K562 (cell line): ENCODE measurements at regions not wholly inside any gene's neighbourhood (a gene's known extent, or its start where the extent isn't known, plus 50 kb on each side); places are given as distances from the start of the nearest gene placed in this dataset.

ENCODE experiments used
- ATAC-seq: fragments of 200-7000 bp; cut with Tn5 transposase; 3 replicates; pipeline ENCODE4 v1.9.1; 2020; ENCODE audit warnings: moderate library complexity
- BruUV-seq: library from RNA; stranded (reverse); fragments of 400-500 nt; replicated peaks from 2 replicates; lab custom pipeline; 2021; lab: Mats Ljungman, UMichigan
- CTCF ChIA-PET: fragments of 300-600 bp; formaldehyde crosslinking; extraction: SDS; loops from one replicate; lab custom pipeline; 2021; ENCODE audit warnings: low intra/inter-chr PET ratio; lab: Yijun Ruan, JAX
- POLR2A ChIA-PET: fragments of 300-600, 350-650 bp; sonication (Branson Sonifier 250); formaldehyde crosslinking; extraction: SDS; loops from one replicate; lab custom pipeline; 2021; ENCODE audit warnings: antibody characterized with exemption, inconsistent platforms; lab: Yijun Ruan, JAX
- DNase-seq, 4 experiments: peaks; one replicate each; pipeline versions ENCODE4 v3.0.0 to v3.0.0-alpha.2; 2011 to 2018; ENCODE audit warnings: low spot score in 3 of 4, mixed read lengths in 3 of 4; ENCODE audit errors: extremely low read depth in 1 of 4
- FAIRE-seq: peaks from 2 replicates; lab custom pipeline; 2011; peaks lifted over from hg19 to GRCh38; lab: Jason Lieb, UNC
- H2AFZ ChIP-seq: 2 replicates; pipeline ENCODE4 v1.6.0; 2011; ENCODE audit warnings: low read depth, low read length, control low read depth, inconsistent platforms
- H3K27ac ChIP-seq: fragments of 200-600 bp; 3 replicates; pipeline ENCODE4 v1.8.0; 2011; ENCODE audit warnings: low read depth, mild to moderate bottlenecking, control low read depth, inconsistent platforms, low read length, moderate library complexity, mixed read lengths; ENCODE audit errors: extremely low read depth
- H3K27me3 ChIP-seq, 2 experiments: fragments of 300-600 bp in 1 of 2; 2 replicates in 1 of 2; 3 replicates in 1 of 2; pipeline versions ENCODE4 v1.6.0 to v1.8.0; 2011; ENCODE audit warnings: inconsistent platforms in 2 of 2, low read length in 2 of 2, mild to moderate bottlenecking in 1 of 2, mixed read lengths in 1 of 2, moderate library complexity in 1 of 2; ENCODE audit not compliant: control insufficient read depth in 2 of 2, insufficient read depth in 2 of 2
- H3K36me3 ChIP-seq: fragments of 300-600 bp; 3 replicates; pipeline ENCODE4 v1.8.0; 2011; ENCODE audit warnings: mild to moderate bottlenecking, low read length, inconsistent platforms; ENCODE audit not compliant: control insufficient read depth, insufficient read depth
- H3K4me1 ChIP-seq, 2 experiments: fragments of 200-600 bp in 1 of 2; replicated peaks in 1 of 2; 2 replicates in 1 of 2; 3 replicates in 1 of 2; pipeline versions ENCODE4 v1.5.1 to v1.8.0; 2011; ENCODE audit warnings: inconsistent platforms in 2 of 2, low read length in 2 of 2, mild to moderate bottlenecking in 1 of 2, mixed read lengths in 1 of 2, moderate library complexity in 1 of 2; ENCODE audit not compliant: control insufficient read depth in 2 of 2, insufficient read depth in 2 of 2
- H3K4me2 ChIP-seq: 2 replicates; pipeline ENCODE4 v1.6.1; 2011; ENCODE audit warnings: low read length, control low read depth, inconsistent platforms, mixed read lengths; ENCODE audit not compliant: insufficient read depth
- H3K4me3 ChIP-seq: fragments of 200-600 bp; sonication (generic), shearing (Covaris generic); 2 replicates; pipeline ENCODE4 v1.5.1; 2016; ENCODE audit warnings: control low read depth, inconsistent platforms
- H3K79me2 ChIP-seq: fragments of 200-600 bp; 3 replicates; pipeline ENCODE4 v1.8.0; 2011; ENCODE audit warnings: low read length, inconsistent platforms; ENCODE audit not compliant: control insufficient read depth, insufficient read depth
- H3K9ac ChIP-seq, 2 experiments: 2 replicates each; pipeline versions ENCODE4 v1.6.0 to v1.6.1; 2011; ENCODE audit warnings: low read depth in 2 of 2, low read length in 2 of 2, control low read depth in 1 of 2, inconsistent platforms in 1 of 2, mild to moderate bottlenecking in 1 of 2, mixed read lengths in 1 of 2; ENCODE audit not compliant: insufficient read depth in 1 of 2
- H3K9me1 ChIP-seq: one replicate; pipeline ENCODE4 v1.6.0; 2011; ENCODE audit warnings: inconsistent platforms, mild to moderate bottlenecking, low read length, moderate library complexity; ENCODE audit not compliant: control insufficient read depth, insufficient read depth
- H3K9me3 ChIP-seq: replicated peaks from 2 replicates; pipeline ENCODE4 v1.5.1; 2011; ENCODE audit warnings: low read depth, low read length, inconsistent platforms; ENCODE audit not compliant: control insufficient read depth, insufficient read depth
- H4K20me1 ChIP-seq: replicated peaks from 2 replicates; pipeline ENCODE4 v1.6.1; 2011; ENCODE audit warnings: low read length, inconsistent platforms, mixed read lengths; ENCODE audit not compliant: control insufficient read depth, insufficient read depth
- AFF1 ChIP-seq, 2 experiments: fragments of 450-650 bp; IDR thresholded peaks; 2 replicates each; pipeline ENCODE4 v1.6.1; 2018; ENCODE audit warnings: mild to moderate bottlenecking in 2 of 2, low read depth in 1 of 2; ENCODE audit not compliant: partially characterized antibody in 2 of 2
- CBFA2T3 ChIP-seq: fragments of 450-650 bp; IDR thresholded peaks from 2 replicates; pipeline ENCODE4 v1.6.1; 2017
- KAT7 ChIP-seq: sonication (generic); formaldehyde crosslinking; IDR thresholded peaks from 2 replicates; pipeline ENCODE4 v1.8.0; 2022; ENCODE audit warnings: missing genetic modification reagents, mild to moderate bottlenecking, borderline replicate concordance
- RB1 ChIP-seq: fragments of 450-650 bp; IDR thresholded peaks from 2 replicates; pipeline ENCODE4 v1.6.1; 2017; ENCODE audit warnings: low read depth, mild to moderate bottlenecking
- RBM22 ChIP-seq: fragments of 200-400 bp; formaldehyde crosslinking; IDR thresholded peaks from 2 replicates; pipeline ENCODE4 v1.6.1; 2018; ENCODE audit warnings: low read length, low read depth; ENCODE audit not compliant: poor library complexity, severe bottlenecking
- RFX7 ChIP-seq: fragments of 250-450 bp; sonication (Bioruptor Pico); IDR thresholded peaks from 2 replicates; pipeline ENCODE4 v1.5.1; 2021; ENCODE audit warnings: mild to moderate bottlenecking
- ZBTB11 ChIP-seq, 3 experiments: fragments of 200-800 bp in 1 of 3; fragments of 250-450 bp in 1 of 3; fragments of 450-650 bp in 1 of 3; sonication (Bioruptor Pico) in 1 of 3; sonication (Bioruptor generic) in 1 of 3; formaldehyde crosslinking in 1 of 3; IDR thresholded peaks; 2 replicates each; pipeline versions ENCODE4 v1.6.1 to v1.8.0; 2016 to 2022; ENCODE audit warnings: mild to moderate bottlenecking in 2 of 3, missing genetic modification characterization in 2 of 3, missing compliant biosample characterization in 1 of 3, moderate library complexity in 1 of 3
- ZFPM2 ChIP-seq: fragments of 250-450 bp; sonication (Bioruptor Pico); IDR thresholded peaks from 2 replicates; pipeline ENCODE4 v1.5.1; 2022; ENCODE audit warnings: mild to moderate bottlenecking
- ZKSCAN3 ChIP-seq: fragments of 250-450 bp; sonication (Bioruptor Pico); IDR thresholded peaks from 2 replicates; pipeline ENCODE4 v1.4.0; 2020
- ZNF134 ChIP-seq: fragments of 250-450 bp; sonication (Bioruptor Pico); conservative IDR thresholded peaks from 2 replicates; pipeline ENCODE4 v1.4.0; 2020
- WGBS: fragments of 100-300 bp; shearing (Covaris generic); methylation state at CpG from one replicate; pipeline ENCODE4 v1.1.6; 2016; ENCODE audit warnings: low coverage, mixed read lengths; ENCODE audit not compliant: insufficient coverage; ENCODE audit errors: missing lambda C conversion rate; 5-methylcytosine and 5-hydroxymethylcytosine counted together
- in situ Hi-C: fragments of 300-500 bp; cut with MboI; formaldehyde crosslinking; loops from 4 replicates; pipeline ENCODE4 v1.15.0; 2018; ENCODE audit warnings: inconsistent platforms, mixed read lengths
- intact Hi-C: fragments of 100-400 bp; cut with micrococcal nuclease; formaldehyde crosslinking; loops from 2 replicates; pipeline ENCODE4 v1.14.2; 2022

- no peaks in the 10 kb centered on the region for H3K9me1 ChIP-seq
- no peak for ATAC-seq
- no peak overlapping the region for H3K9ac ChIP-seq
- intact Hi-C loops = no loop called here
- in situ Hi-C loops = no loop called here
- no peak for FAIRE-seq
- BruUV-seq = no TSS peak
- no peak overlapping the region for H3K27ac ChIP-seq
- H2AFZ ChIP-seq = no peak overlapping the region
- H4K20me1 ChIP-seq = no peaks in the 10 kb centered on the region
- ChIA-PET POLR2A (interaction anchor here (0.9 kb wide), 1 partner anchor 14 kb away, joined by 3 read pairs; no protein-coding TSS in a partner anchor), CTCF (no interaction called here)
- no peak for TF ChIP-seq KAT7 (CRISPR knock-in tag)
- no peak for TF ChIP-seq ZKSCAN3 (CRISPR knock-in tag)
- no peak for TF ChIP-seq CBFA2T3
- no peak for TF ChIP-seq RB1
- H3K4me2 ChIP-seq = no peak overlapping the region
- no peak overlapping the region for H3K4me3 ChIP-seq
- H3K36me3 ChIP-seq = no peaks in the 10 kb centered on the region
- no peak for DNase-seq
- no peaks in the 10 kb centered on the region for H3K9me3 ChIP-seq
- H3K27me3 ChIP-seq = no peaks in the 10 kb centered on the region
- no peaks in the 10 kb centered on the region for H3K79me2 ChIP-seq
- H3K4me1 ChIP-seq = no peaks in the 10 kb centered on the region
Measured at GRCh38 chr4:81572402-81572801, 100.7 kb upstream of the RASGEF1B start.

DNA sequence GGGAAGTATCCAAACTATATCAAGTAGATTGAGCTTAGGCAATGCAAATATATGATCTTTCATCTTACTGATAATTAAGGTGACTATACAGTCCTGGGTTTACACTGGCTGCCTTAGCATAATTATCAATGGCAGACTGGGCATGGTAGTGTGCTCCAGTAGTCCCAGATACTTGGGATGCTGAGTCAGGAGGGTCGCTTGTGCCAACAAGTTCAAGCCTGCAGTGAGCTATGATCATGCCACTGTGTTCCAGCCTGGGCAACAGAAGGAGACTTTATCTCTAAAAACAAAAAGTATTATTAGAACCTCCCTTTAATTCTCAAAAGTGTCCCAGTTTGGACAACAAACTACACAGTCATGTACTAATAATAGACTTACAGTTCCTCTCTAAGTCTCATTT lies 99.4 kb upstream of the RASGEF1B start:
- no peak for FAIRE-seq
- no peak overlapping the region for H2AFZ ChIP-seq
- no peaks in the 10 kb centered on the region for H3K9me1 ChIP-seq
- no peak overlapping the region for H3K27ac ChIP-seq
- ATAC-seq = no peak
- H3K36me3 ChIP-seq = no peaks in the 10 kb centered on the region
- WGBS = 0% methylated on average over 1 of the region's 1 CpG
- no peak overlapping the region for H3K9ac ChIP-seq
- intact Hi-C loops (no loop called here), in situ Hi-C loops (no loop called here)
- no peaks in the 10 kb centered on the region for H3K4me1 ChIP-seq
- H3K4me2 ChIP-seq = no peak overlapping the region
- BruUV-seq = no TSS peak
- no peaks in the 10 kb centered on the region for H4K20me1 ChIP-seq
- no peak overlapping the region for H3K4me3 ChIP-seq
- no peaks in the 10 kb centered on the region for H3K79me2 ChIP-seq
- no peaks in the 10 kb centered on the region for H3K27me3 ChIP-seq
- H3K9me3 ChIP-seq = no peaks in the 10 kb centered on the region
- ChIA-PET POLR2A (no interaction called here), CTCF (no interaction called here)
- DNase-seq = no peak
- TF ChIP-seq RFX7 = no peak
- TF ChIP-seq ZFPM2 (CRISPR knock-in tag) = no peak
- no peak for TF ChIP-seq ZNF134 (CRISPR knock-in tag)
- TF ChIP-seq ZKSCAN3 (CRISPR knock-in tag) = no peak
- TF ChIP-seq RBM22 = no peak
- TF ChIP-seq AFF1 (IDR thresholded peaks at IDR 0.05; ENCODE audit: low read depth in 1 of 2, partially characterized antibody in 2 of 2) = no peak
- TF ChIP-seq ZBTB11 (CRISPR knock-in tag; IDR thresholded peaks at IDR 0.05) = no peak
